Hepatic stellate cell (primary cell): ENCODE measurements at regions not wholly inside any gene's neighbourhood (a gene's known extent, or its start where the extent isn't known, plus 50 kb on each side); places are given as distances from the start of the nearest gene placed in this dataset.
"Not testable (repeated sequence)": the region's sequence is repeated elsewhere in the genome, so short reads cannot be mapped to it uniquely, and the experiment has no call there.

Experiments used
- DNase-seq: peaks from one replicate; pipeline ENCODE4 v3.0.0; 2011; ENCODE audit warnings: low spot score

- DNase-seq: not testable (repeated sequence)
Measured at GRCh38 chr2:132220589-132220988, 58.8 kb upstream of the ANKRD30BL start.

- DNase-seq: not testable (repeated sequence)
Measured at GRCh38 chr2:132221886-132222285, 60.1 kb upstream of the ANKRD30BL start.

GRCh38 chr2:132252191-132252893 is 90.6 kb upstream of the ANKRD30BL start:
- DNase-seq: no peak

GRCh38 chr2:132252894-132253264 is 91.1 kb upstream of the ANKRD30BL start:
- DNase-seq: no peak

DNA sequence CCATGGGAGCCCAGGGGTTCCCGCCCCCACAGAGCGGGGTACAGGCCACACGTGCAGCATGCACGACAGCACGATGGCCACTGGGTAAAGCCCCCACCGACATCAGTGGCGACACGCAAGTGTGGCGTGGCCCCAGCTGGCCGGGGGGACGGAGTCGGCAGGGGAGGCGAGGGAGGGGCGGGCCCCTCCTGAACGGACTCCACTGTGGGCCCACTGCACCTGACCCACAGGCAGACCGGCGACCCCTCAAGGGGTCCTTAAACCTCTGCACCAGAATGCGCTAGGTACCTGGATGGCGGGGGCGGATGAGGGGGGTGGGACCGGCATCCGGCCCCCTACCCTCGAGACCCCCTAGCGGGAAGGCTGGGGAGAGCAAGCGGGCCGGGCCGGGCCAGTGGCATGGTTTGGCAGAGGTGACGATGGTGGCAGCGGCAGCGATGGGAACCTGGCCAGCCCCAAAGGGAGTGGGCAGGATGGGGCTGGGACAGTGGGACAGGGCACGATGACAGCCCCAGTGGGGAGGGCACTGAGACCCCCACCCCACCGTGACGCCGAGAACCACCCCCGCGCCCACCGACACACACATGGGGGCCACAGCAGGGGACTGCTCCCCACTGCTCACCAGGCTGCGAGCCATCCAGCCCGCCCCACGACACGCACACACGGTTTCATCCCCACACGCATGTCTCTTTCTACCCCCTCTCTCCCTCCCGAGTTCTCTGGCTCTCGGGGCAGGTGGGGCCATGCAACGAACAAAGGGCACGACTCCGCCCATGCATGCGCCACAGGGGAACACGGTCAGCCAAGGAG is 91.9 kb upstream of the ANKRD30BL start:
- DNase-seq: no peak

GRCh38 chr2:132254306-132254919 is 92.7 kb upstream of the ANKRD30BL start:
- not testable (repeated sequence) for DNase-seq

GRCh38 chr2:132255714-132256113 is 94.0 kb upstream of the ANKRD30BL start:
- no peak for DNase-seq

DNA sequence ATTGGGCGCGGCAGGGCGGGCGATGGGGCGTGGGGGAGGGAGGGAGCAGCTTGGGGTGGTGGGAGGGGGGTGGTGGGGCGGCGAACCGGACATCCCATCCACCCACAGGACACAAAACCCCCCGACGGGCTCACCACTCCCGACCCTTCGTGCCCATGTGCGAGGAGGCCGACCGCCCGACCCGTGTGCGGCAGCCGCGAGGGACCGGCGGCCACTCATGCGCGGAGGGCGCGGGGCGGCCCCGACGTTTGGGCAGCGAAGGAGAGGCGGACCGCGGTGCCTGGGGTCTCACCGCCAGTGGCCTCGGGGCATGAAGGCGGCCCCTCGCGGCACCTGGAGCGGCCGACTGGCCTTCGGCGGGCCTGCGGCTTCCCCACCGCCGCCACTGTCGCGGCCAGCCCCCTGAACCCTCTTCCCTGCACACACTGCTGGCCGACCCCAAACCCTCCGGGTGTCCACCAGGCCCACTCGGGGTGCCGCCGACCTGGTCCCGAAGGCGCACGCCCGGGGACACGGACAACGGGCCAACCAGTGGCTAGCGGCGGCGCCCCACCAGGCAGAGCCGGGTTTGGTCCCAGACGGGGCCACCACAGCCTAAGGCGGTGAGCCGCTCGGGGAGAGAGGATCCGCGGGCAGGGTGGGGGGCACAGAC is 94.6 kb upstream of the ANKRD30BL start:
- no peak for DNase-seq

DNA sequence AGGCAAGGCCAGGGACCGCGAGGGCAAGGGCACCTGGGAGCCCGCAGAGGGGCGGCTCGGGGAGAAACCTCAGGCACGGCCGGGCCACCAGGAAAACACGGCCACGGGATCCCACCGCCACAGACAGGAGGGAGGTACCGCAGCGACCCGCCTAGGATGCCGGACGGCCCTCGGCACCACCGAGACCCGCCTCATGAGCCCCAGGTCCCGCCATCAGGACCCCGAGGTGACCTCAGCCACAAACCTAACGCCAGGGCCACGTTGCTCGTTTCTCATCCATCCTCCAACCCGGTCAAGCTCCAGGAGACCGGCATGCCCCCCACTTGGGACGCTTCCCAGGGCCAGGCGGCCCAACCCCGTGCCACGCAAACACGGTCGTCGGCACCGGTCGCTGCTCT is 95.2 kb upstream of the ANKRD30BL start:
- not testable (repeated sequence) for DNase-seq

DNA sequence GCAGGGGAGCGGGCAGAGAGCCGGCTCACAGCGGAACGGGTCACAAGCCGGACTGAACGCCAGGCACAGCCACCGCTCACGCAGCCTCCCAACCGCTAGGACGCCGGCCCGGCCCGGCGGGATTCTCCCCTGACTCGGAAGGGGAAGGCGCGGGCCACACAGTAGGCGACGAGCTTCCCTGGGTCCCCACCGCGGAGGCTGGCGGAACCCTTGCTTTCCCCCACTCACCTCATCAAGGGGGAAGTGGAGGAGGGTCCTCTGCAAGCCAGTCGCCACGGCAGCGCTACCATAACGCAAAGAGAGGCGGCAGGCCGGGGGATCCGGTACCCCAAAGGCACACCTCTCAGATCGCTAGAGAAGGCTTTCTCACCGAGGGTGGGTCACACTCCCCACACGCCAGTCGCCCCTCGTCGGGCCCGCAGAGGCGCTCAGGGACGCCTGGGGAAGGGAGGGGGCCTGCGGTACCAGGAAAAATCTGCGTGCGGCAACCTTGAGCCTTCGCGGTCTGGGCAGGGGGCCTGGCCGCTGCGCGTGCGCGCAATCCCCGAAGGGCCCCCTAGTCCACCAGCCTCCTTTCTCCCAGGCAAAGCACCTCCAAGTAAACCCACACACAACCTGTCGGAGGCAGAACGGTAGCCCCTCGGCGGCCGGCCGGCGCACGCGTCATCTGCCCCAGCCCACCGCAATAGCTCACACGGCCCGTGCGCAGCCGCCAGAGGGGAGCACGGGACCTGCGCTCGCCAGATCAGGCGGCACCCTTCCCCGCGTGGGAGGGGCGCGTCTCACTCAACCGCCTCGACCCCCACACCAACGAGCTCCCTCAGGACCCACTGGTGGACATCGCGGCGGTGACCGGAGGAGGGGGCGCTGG is 95.8 kb upstream of the ANKRD30BL start:
- DNase-seq: not testable (repeated sequence)

DNA sequence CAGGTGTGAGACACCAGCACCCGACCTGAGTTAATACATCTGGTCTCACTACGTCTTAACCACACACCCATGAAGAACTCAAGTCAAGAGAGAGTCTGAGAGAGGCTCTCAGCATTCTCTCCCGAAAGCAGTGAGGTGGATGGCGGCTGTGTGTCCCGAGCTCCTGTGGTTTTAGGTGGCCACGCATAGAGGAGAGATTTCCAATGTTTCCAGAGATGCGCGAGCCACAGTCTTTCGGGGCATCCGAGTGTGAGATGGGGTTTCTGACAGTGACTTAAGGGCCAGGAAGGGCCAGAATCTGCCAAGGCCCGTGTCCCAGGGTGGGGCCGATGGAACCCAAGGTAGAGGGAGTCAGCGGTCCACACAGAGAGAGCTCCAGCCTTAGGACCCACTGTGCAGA is 97.5 kb upstream of the ANKRD30BL start:
- not testable (repeated sequence) for DNase-seq

- DNase-seq: not testable (repeated sequence)
Measured at GRCh38 chr2:132265595-132265994, 103.8 kb upstream of the ANKRD30BL start.

DNA sequence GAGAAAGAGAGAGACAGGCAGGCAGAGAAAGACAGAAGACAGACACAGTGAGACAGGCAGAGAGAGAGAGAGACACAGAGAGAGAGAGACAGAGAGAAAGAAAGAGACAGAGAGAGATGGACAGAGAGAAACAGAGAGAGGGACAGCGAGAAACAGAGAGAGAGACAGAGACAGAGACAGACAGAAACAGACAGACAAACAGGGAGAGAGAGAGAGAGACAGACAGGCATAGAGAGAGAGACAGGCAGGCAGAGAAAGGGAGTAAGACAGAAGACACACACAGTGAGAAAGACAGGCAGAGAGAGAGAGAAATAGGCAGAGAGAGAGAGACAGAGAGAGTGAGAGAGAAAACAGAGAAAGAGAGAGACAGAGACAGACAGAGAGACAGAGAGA is 105.3 kb upstream of the ANKRD30BL start:
- no peak for DNase-seq

- not testable (repeated sequence) for DNase-seq
Measured at GRCh38 chr2:132267498-132268283, 105.9 kb upstream of the ANKRD30BL start.

DNA sequence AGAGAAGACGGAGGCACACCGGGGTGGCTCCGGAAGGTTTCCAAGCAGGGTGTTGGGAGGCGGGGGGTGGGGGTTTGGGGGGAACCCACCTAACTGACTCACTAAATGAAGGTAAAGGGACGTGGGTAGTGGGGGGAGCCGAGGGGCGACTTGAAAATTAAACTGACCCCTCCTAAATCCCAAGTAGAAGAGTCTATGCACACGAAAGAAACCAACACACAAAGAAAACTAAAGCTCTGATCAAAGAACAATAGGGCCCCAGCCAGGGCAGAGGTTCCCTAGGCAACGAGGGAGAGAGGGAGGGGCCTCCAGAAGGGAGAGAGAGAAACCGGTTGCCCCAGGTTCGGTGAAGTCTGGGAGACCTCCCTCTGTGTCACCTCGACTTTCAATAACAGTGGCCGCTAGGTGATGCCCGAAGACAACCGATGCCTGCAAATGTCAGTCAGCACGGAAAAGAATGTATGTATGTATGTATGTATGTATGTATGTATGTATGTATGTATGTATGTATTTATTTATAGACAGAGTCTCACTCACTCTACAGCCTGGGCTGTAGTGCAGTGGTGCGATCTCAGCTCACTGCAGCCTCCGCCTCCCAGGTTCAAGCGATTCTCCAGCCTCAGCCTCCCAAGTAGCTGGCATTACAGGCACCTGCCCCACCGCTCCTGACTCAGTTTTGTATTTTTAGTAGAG is 106.7 kb upstream of the ANKRD30BL start:
- DNase-seq: peak; percentile 17

GRCh38 chr2:132268977-132269523 is 107.3 kb upstream of the ANKRD30BL start:
- no peak for DNase-seq

- no peak for DNase-seq
Measured at GRCh38 chr2:132270255-132270654, 108.5 kb upstream of the ANKRD30BL start.

GRCh38 chr2:132270981-132271546 is 109.3 kb upstream of the ANKRD30BL start:
- no peak for DNase-seq

- DNase-seq: not testable (repeated sequence)
Measured at GRCh38 chr2:132271794-132272193, 110.0 kb upstream of the ANKRD30BL start.
